DOHH2 (cell line): ENCODE measurements at regions not wholly inside any gene's neighbourhood (a gene's known extent, or its start where the extent isn't known, plus 50 kb on each side); places are given as distances from the start of the nearest gene placed in this dataset.

Experiments used
- H3F3A ChIP-seq: fragments of 200-600 bp; sonication (generic), shearing (Covaris generic); 2 replicates; pipeline ENCODE4 v1.6.0; 2016; ENCODE audit warnings: antibody characterized with exemption, mild to moderate bottlenecking; ENCODE audit not compliant: control insufficient read depth, insufficient read depth
- H3K27ac ChIP-seq: fragments of 200-600 bp; sonication (generic); 2 replicates; pipeline ENCODE4 v1.5.1; 2014; ENCODE audit warnings: low read depth, mild to moderate bottlenecking, low read length, moderate library complexity
- H3K27me3 ChIP-seq: fragments of 200-600 bp; sonication (generic); 2 replicates; pipeline ENCODE4 v1.6.1; 2014; ENCODE audit warnings: mild to moderate bottlenecking, low read length, mixed read lengths; ENCODE audit not compliant: control insufficient read depth
- H3K36me3 ChIP-seq: fragments of 200-600 bp; sonication (generic); 2 replicates; pipeline ENCODE4 v1.6.1; 2014; ENCODE audit warnings: mild to moderate bottlenecking, low read length, moderate library complexity, mixed read lengths; ENCODE audit not compliant: control insufficient read depth
- H3K4me1 ChIP-seq: fragments of 200-600 bp; sonication (generic); 2 replicates; pipeline ENCODE4 v1.6.1; 2014; ENCODE audit warnings: mild to moderate bottlenecking, low read length, mixed read lengths; ENCODE audit not compliant: control insufficient read depth
- H3K4me2 ChIP-seq: fragments of 200-600 bp; sonication (generic); 2 replicates; pipeline ENCODE4 v1.6.0; 2014; ENCODE audit warnings: mild to moderate bottlenecking, low read length, moderate library complexity
- H3K4me3 ChIP-seq: fragments of 200-600 bp; sonication (generic); 2 replicates; pipeline ENCODE4 v1.5.1; 2014; ENCODE audit warnings: mild to moderate bottlenecking, low read length, mixed read lengths
- H3K79me2 ChIP-seq: fragments of 200-600 bp; sonication (generic); 2 replicates; pipeline ENCODE4 v1.6.1; 2014; ENCODE audit warnings: mild to moderate bottlenecking, low read length, mixed read lengths; ENCODE audit not compliant: control insufficient read depth
- H3K9me2 ChIP-seq: fragments of 200-600 bp; sonication (generic); replicated peaks from 2 replicates; pipeline ENCODE4 v1.6.1; 2014; ENCODE audit warnings: mild to moderate bottlenecking, low read length, mixed read lengths; ENCODE audit not compliant: control insufficient read depth
- H3K9me3 ChIP-seq: fragments of 200-600 bp; sonication (generic); 2 replicates; pipeline ENCODE4 v1.6.1; 2014; ENCODE audit warnings: antibody characterized with exemption, low read length, mixed read lengths; ENCODE audit not compliant: control insufficient read depth, insufficient read depth
- H4K20me1 ChIP-seq: fragments of 200-600 bp; sonication (generic); 2 replicates; pipeline ENCODE4 v1.6.0; 2014; ENCODE audit warnings: low read depth, mild to moderate bottlenecking, antibody characterized with exemption, low read length, moderate library complexity; ENCODE audit not compliant: control insufficient read depth, insufficient read depth
- CTCF ChIP-seq: fragments of 200-600 bp; sonication (generic); IDR thresholded peaks from one replicate; pipeline ENCODE4 v1.5.1; 2014; ENCODE audit warnings: antibody characterized with exemption, mild to moderate bottlenecking, low read depth, low read length; ENCODE audit not compliant: poor library complexity, severe bottlenecking
- EZH2phosphoT487 ChIP-seq: fragments of 200-600 bp; sonication (generic); IDR thresholded peaks from 2 replicates; pipeline ENCODE4 v1.6.1; 2017; ENCODE audit warnings: borderline replicate concordance, mild to moderate bottlenecking, antibody characterized with exemption, low read length, moderate library complexity, mixed read lengths

GRCh38 chr2:181255651-181256050, 201.5 kb upstream of the ITGA4 start:
- Histone ChIP-seq H3K79me2 (no peaks in the 10 kb centered on the region), H3K36me3 (no peaks in the 10 kb centered on the region), H3K4me1 (no peaks in the 10 kb centered on the region), H3K27me3 (no peaks in the 10 kb centered on the region), H3K27ac (no peak overlapping the region), H4K20me1 (no peaks in the 10 kb centered on the region), H3K4me3 (no peak overlapping the region), H3F3A (no peaks in the 10 kb centered on the region), H3K9me2 (no peaks in the 10 kb centered on the region), H3K4me2 (no peak overlapping the region), H3K9me3 (no peaks in the 10 kb centered on the region)
- TF ChIP-seq EZH2phosphoT487 (no peak), CTCF (no peak)

- no peaks in the 10 kb centered on the region for H4K20me1 ChIP-seq
- no peak for TF ChIP-seq EZH2phosphoT487
- no peak for TF ChIP-seq CTCF
- H3K9me2 ChIP-seq, result no peaks in the 10 kb centered on the region
- H3K9me3 ChIP-seq, result no peaks in the 10 kb centered on the region
- H3K27ac ChIP-seq, result no peak overlapping the region
- no peak overlapping the region for H3K4me2 ChIP-seq
- no peaks in the 10 kb centered on the region for H3K27me3 ChIP-seq
- no peaks in the 10 kb centered on the region for H3K79me2 ChIP-seq
- H3F3A ChIP-seq, result no peaks in the 10 kb centered on the region
- no peaks in the 10 kb centered on the region for H3K36me3 ChIP-seq
- no peaks in the 10 kb centered on the region for H3K4me1 ChIP-seq
- no peak overlapping the region for H3K4me3 ChIP-seq
Measured at GRCh38 chr2:181258720-181259119, 198.5 kb upstream of the ITGA4 start.

- Histone ChIP-seq H3K27ac (no peak overlapping the region), H3K27me3 (no peaks in the 10 kb centered on the region), H3K9me3 (no peaks in the 10 kb centered on the region), H3K79me2 (no peaks in the 10 kb centered on the region), H3K4me1 (no peaks in the 10 kb centered on the region), H3K9me2 (no peaks in the 10 kb centered on the region), H3K4me3 (no peak overlapping the region), H3K36me3 (no peaks in the 10 kb centered on the region), H3F3A (no peaks in the 10 kb centered on the region), H4K20me1 (no peaks in the 10 kb centered on the region), H3K4me2 (no peak overlapping the region)
- no peak for TF ChIP-seq EZH2phosphoT487
- no peak for TF ChIP-seq CTCF
Measured at GRCh38 chr2:181262782-181263181, 194.4 kb upstream of the ITGA4 start.

- Histone ChIP-seq H3K27ac (no peak overlapping the region), H3K4me2 (no peak overlapping the region), H3K27me3 (no peaks in the 10 kb centered on the region), H3K36me3 (no peaks in the 10 kb centered on the region), H4K20me1 (no peaks in the 10 kb centered on the region), H3K4me3 (no peak overlapping the region), H3F3A (no peaks in the 10 kb centered on the region), H3K4me1 (no peaks in the 10 kb centered on the region), H3K9me3 (no peaks in the 10 kb centered on the region), H3K79me2 (no peaks in the 10 kb centered on the region), H3K9me2 (no peaks in the 10 kb centered on the region)
- TF ChIP-seq EZH2phosphoT487 (no peak), CTCF (no peak)
Measured at GRCh38 chr2:181264001-181264400, 193.2 kb upstream of the ITGA4 start.
